ENCODE measurements at regions not wholly inside any gene's neighbourhood (a gene's known extent, or its start where the extent isn't known, plus 50 kb on each side); places are given as distances from the start of the nearest gene placed in this dataset.

DNA sequence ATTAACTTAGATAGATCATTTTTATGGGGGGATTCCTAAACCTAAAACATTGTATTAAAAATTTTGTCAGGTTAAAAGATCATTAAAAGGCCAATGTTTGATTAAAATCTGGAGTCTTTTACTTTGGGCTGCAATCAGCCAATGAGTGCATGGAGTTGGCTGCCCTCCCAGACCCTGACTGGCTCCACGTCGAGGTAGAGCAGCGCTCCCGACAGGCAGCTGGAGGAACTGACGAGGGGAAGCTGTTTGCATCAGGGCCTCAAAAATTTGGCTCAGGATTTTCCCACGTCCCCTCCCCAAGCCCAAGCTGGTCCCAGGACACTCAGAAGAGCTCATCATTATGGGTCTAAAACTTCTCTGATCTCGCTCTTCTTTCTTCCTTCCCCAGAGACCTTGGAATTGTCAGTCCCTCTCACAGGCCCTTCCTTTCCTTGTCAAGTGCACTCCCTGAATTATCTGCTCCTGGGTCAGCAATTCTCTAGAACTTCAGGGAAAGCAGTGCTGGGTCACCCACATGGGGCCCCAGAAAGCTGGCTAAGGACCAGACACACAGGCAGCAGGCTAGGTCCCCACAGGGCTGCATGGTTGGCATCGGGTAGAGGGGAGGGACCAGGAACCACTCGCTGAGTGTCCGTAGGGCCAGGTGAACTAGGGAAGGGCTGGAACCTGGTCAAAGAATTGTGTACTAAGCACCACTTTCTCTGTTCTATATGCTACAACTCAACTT, 119.6 kb upstream of the IGLL5 start:
- Histone ChIP-seq H3K4me2 (ENCODE audit: low read length) (no peak overlapping the region), H3K27ac (no peak overlapping the region), H3K36me3 (ENCODE audit: control insufficient read depth, insufficient read depth, low read length) (no peaks in the 10 kb centered on the region), H3K4me1 (no peaks in the 10 kb centered on the region), H3K4me3 (ENCODE audit: low read depth, low read length) (no peak overlapping the region), H2AFZ (no peak overlapping the region), H3K79me2 (no peaks in the 10 kb centered on the region), H3K9me3 (ENCODE audit: control insufficient read depth, low read length) (no peaks in the 10 kb centered on the region), H3K9ac (no peak overlapping the region), H3K27me3 (ENCODE audit: control insufficient read depth, insufficient read depth, low read length) (no peaks in the 10 kb centered on the region)
- TF ChIP-seq, protein P1, sequence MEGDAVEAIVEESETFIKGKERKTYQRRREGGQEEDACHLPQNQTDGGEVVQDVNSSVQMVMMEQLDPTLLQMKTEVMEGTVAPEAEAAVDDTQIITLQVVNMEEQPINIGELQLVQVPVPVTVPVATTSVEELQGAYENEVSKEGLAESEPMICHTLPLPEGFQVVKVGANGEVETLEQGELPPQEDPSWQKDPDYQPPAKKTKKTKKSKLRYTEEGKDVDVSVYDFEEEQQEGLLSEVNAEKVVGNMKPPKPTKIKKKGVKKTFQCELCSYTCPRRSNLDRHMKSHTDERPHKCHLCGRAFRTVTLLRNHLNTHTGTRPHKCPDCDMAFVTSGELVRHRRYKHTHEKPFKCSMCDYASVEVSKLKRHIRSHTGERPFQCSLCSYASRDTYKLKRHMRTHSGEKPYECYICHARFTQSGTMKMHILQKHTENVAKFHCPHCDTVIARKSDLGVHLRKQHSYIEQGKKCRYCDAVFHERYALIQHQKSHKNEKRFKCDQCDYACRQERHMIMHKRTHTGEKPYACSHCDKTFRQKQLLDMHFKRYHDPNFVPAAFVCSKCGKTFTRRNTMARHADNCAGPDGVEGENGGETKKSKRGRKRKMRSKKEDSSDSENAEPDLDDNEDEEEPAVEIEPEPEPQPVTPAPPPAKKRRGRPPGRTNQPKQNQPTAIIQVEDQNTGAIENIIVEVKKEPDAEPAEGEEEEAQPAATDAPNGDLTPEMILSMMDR (IDR thresholded peaks at IDR 0.05), result no peak

DNA sequence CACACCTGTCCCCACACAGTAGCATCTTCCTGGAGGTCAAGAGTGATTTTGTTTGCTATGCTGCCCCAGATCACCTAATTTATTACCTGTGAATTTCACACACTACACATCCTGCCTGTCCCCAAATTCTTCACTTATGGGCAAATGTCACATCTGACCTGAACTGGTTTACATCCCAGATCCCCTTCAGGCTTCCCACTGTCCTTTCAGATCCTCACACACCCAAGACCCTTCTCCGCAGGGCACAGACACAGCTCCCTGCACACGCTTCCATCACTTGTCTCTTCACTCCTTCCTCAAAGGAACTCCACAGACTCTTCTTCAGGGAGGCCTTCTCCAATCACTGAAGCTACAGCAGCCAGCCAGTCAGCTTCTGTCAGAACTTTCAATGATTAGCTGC, 118.7 kb upstream of the IGLL5 start:
- no peak overlapping the region for H3K27ac ChIP-seq
- H3K4me3 ChIP-seq (ENCODE audit: low read depth, low read length), result no peak overlapping the region
- TF ChIP-seq, protein P1 (IDR thresholded peaks at IDR 0.05), result no peak
- H3K9ac ChIP-seq, result no peak overlapping the region
- H3K4me1 ChIP-seq, result no peaks in the 10 kb centered on the region
- H3K27me3 ChIP-seq (ENCODE audit: control insufficient read depth, insufficient read depth, low read length), result no peaks in the 10 kb centered on the region
- H3K9me3 ChIP-seq (ENCODE audit: control insufficient read depth, low read length), result no peaks in the 10 kb centered on the region
- H2AFZ ChIP-seq, result no peak overlapping the region
- H3K4me2 ChIP-seq (ENCODE audit: low read length), result no peak overlapping the region
- no peaks in the 10 kb centered on the region for H3K36me3 ChIP-seq (ENCODE audit: control insufficient read depth, insufficient read depth, low read length)
- no peaks in the 10 kb centered on the region for H3K79me2 ChIP-seq

DNA sequence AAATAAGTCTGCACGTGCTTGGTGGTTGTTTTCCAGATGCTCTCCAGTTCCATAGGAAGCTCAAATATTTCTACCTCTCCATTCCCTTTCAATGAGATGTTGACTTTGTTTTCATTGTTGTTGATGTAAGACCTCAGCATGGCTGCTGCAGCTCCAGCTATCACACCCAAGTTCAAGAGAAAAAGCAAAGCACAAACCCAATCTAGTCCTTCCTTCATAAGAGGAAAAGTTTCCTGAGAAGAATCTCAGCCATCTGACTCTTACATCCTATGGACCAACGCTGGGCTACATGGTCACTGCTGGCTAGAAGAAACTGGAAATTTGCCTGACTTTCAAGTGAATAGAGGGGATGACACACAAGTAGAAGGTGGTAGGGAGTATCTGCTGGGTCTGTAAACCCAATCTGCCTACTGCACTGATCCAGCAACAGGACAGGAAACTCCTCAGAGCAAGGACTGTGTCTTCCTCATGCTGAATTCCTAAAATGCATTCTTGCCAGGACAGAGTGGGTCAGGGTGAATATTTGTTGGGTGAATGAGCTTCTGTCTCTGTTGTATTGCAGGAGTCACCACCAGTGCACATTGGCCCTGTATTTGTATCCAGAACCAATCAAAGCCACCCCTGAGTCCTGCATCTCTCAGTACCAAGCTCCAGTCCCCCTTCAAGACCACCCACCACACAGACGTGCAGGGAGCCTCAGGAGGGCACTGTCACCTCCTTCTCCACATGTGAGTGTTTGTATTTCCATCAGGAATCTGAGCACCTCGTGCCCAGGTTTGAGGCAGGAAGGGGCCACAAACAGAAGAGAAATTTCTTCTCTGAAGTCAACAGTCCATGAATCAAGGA, 118.0 kb upstream of the IGLL5 start:
- H2AFZ ChIP-seq, result no peak overlapping the region
- no peak overlapping the region for H3K4me3 ChIP-seq (ENCODE audit: low read depth, low read length)
- no peak overlapping the region for H3K4me2 ChIP-seq (ENCODE audit: low read length)
- no peaks in the 10 kb centered on the region for H3K36me3 ChIP-seq (ENCODE audit: control insufficient read depth, insufficient read depth, low read length)
- TF ChIP-seq, protein P1 (IDR thresholded peaks at IDR 0.05), result no peak
- H3K9me3 ChIP-seq (ENCODE audit: control insufficient read depth, low read length), result no peaks in the 10 kb centered on the region
- H3K4me1 ChIP-seq, result no peaks in the 10 kb centered on the region
- H3K27me3 ChIP-seq (ENCODE audit: control insufficient read depth, insufficient read depth, low read length), result no peaks in the 10 kb centered on the region
- no peaks in the 10 kb centered on the region for H3K79me2 ChIP-seq
- no peak overlapping the region for H3K9ac ChIP-seq
- H3K27ac ChIP-seq, result no peak overlapping the region

GRCh38 chr22:22770280-22770871, 117.2 kb upstream of the IGLL5 start:
- no peak overlapping the region for H2AFZ ChIP-seq
- no peaks in the 10 kb centered on the region for H3K79me2 ChIP-seq
- no peak overlapping the region for H3K9ac ChIP-seq
- no peak overlapping the region for H3K27ac ChIP-seq
- H3K4me3 ChIP-seq (ENCODE audit: low read depth, low read length), result no peak overlapping the region
- no peaks in the 10 kb centered on the region for H3K27me3 ChIP-seq (ENCODE audit: control insufficient read depth, insufficient read depth, low read length)
- H3K4me2 ChIP-seq (ENCODE audit: low read length), result no peak overlapping the region
- TF ChIP-seq, protein P1 (IDR thresholded peaks at IDR 0.05), result peak; percentile 64
- no peaks in the 10 kb centered on the region for H3K36me3 ChIP-seq (ENCODE audit: control insufficient read depth, insufficient read depth, low read length)
- no peaks in the 10 kb centered on the region for H3K4me1 ChIP-seq
- no peaks in the 10 kb centered on the region for H3K9me3 ChIP-seq (ENCODE audit: control insufficient read depth, low read length)

Measured in parathyroid adenoma (tissue), 2 donors.